ENCODE measurements at regions not wholly inside any gene's neighbourhood (a gene's known extent, or its start where the extent isn't known, plus 50 kb on each side); places are given as distances from the start of the nearest gene placed in this dataset.

- H3K4me2 ChIP-seq (ENCODE audit: control insufficient read depth, insufficient read depth): no peak overlapping the region
- no peaks in the 10 kb centered on the region for H4K20me1 ChIP-seq (ENCODE audit: control insufficient read depth, insufficient read depth)
- DNase-seq (ENCODE audit: low read depth, low spot score) (no peak), ATAC-seq (no peak), FAIRE-seq (no peak)
- SMC1A ChIA-PET (ENCODE audit: uncharacterized antibody, unreplicated experiment): no interaction called here
- CTCF ChIA-PET: no interaction called here
- intact Hi-C loops (cut with micrococcal nuclease; ENCODE audit: unreplicated experiment) (no loop called here), in situ Hi-C loops (cut with MboI) (no loop called here)
- POLR2A ChIA-PET: no interaction called here
- H3K27me3 ChIP-seq (replicated peaks in 1 of 2; ENCODE audit: control insufficient read depth in 2 of 2, insufficient read depth in 2 of 2, low read length in 1 of 2): no peaks in the 10 kb centered on the region
- H3K4me1 ChIP-seq (ENCODE audit: control insufficient read depth, insufficient read depth, low read length): no peaks in the 10 kb centered on the region
- no peak for TF ChIP-seq NR2C1 (IDR thresholded peaks at IDR 0.05)
- TF ChIP-seq SMC3 (IDR thresholded peaks at IDR 0.05; ENCODE audit: borderline replicate concordance, low read length): no peak
- TF ChIP-seq RFX5 (IDR thresholded peaks at IDR 0.05; ENCODE audit: low read depth, low read length): no peak
- TF ChIP-seq RELB (IDR thresholded peaks at IDR 0.05; ENCODE audit: low read depth): no peak
- TF ChIP-seq HDAC2 (IDR thresholded peaks at IDR 0.05): no peak
- TF ChIP-seq FOS (IDR thresholded peaks at IDR 0.05; ENCODE audit: borderline replicate concordance, extremely low read depth, insufficient read length): no peak
- no peak for TF ChIP-seq POLR2A (IDR thresholded peaks at IDR 0.05; ENCODE audit: low read depth, low read length)
- TF ChIP-seq ZNF384 (IDR thresholded peaks at IDR 0.05; ENCODE audit: borderline replicate concordance, low read depth, low read length): no peak
- TF ChIP-seq, protein P1, sequence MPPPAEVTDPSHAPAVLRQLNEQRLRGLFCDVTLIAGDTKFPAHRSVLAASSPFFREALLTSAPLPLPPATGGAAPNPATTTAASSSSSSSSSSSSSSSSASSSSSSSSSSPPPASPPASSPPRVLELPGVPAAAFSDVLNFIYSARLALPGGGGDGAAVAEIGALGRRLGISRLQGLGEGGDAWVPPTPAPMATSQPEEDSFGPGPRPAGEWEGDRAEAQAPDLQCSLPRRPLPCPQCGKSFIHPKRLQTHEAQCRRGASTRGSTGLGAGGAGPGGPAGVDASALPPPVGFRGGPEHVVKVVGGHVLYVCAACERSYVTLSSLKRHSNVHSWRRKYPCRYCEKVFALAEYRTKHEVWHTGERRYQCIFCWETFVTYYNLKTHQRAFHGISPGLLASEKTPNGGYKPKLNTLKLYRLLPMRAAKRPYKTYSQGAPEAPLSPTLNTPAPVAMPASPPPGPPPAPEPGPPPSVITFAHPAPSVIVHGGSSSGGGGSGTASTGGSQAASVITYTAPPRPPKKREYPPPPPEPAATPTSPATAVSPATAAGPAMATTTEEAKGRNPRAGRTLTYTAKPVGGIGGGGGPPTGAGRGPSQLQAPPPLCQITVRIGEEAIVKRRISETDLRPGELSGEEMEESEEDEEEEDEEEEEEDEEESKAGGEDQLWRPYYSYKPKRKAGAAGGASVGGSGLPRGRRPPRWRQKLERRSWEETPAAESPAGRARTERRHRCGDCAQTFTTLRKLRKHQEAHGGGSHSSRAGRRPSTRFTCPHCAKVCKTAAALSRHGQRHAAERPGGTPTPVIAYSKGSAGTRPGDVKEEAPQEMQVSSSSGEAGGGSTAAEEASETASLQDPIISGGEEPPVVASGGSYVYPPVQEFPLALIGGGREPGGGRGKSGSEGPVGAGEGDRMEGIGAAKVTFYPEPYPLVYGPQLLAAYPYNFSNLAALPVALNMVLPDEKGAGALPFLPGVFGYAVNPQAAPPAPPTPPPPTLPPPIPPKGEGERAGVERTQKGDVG (CRISPR knock-in tag; IDR thresholded peaks at IDR 0.05): no peak
- no peak for TF ChIP-seq DPF2 (IDR thresholded peaks at IDR 0.05)
- no peak for TF ChIP-seq ETV6 (conservative IDR thresholded peaks at IDR 0.05 in 1 of 2, IDR thresholded peaks at IDR 0.05 in 1 of 2; ENCODE audit: borderline replicate concordance in 1 of 2, low read depth in 1 of 2)
- TF ChIP-seq ASH2L (IDR thresholded peaks at IDR 0.05; ENCODE audit: borderline replicate concordance, low read depth): no peak
- TF ChIP-seq PAX8 (IDR thresholded peaks at IDR 0.05): no peak
- no peak for TF ChIP-seq BACH1 (IDR thresholded peaks at IDR 0.05; ENCODE audit: borderline replicate concordance)
- TF ChIP-seq CEBPB (IDR thresholded peaks at IDR 0.05; ENCODE audit: borderline replicate concordance in 1 of 2, low read depth in 2 of 2, low read length in 2 of 2): no peak
- no peak for TF ChIP-seq ZNF592 (IDR thresholded peaks at IDR 0.05)
- H3K4me3 ChIP-seq: no peak overlapping the region
- WGBS (ENCODE audit: insufficient coverage, insufficient replicate concordance, low lambda C conversion rate, missing lambda C conversion rate): 18% methylated on average over 3 of the region's 3 CpGs
- H2AFZ ChIP-seq (ENCODE audit: control insufficient read depth, low read depth, low read length): no peak overlapping the region
- H3K9me3 ChIP-seq (replicated peaks; ENCODE audit: control insufficient read depth, insufficient read depth, low read length): no peaks in the 10 kb centered on the region
- H3K27ac ChIP-seq (ENCODE audit: control insufficient read depth, insufficient read depth): no peak overlapping the region
- H3K9ac ChIP-seq (ENCODE audit: control insufficient read depth, insufficient read depth, low read length): no peak overlapping the region
- no peaks in the 10 kb centered on the region for H3K36me3 ChIP-seq (ENCODE audit: control insufficient read depth in 2 of 2, insufficient read depth in 2 of 2, low read length in 1 of 2)
- no peaks in the 10 kb centered on the region for H3K79me2 ChIP-seq (ENCODE audit: control insufficient read depth, insufficient read depth, low read length)
- RAD21 ChIA-PET (ENCODE audit: unreplicated experiment): no interaction called here
- no TSS peak for BruUV-seq (replicated peaks)
These were observed 117.0 kb upstream of the DYRK2 start for GRCh38 chr12:67531501-67531900.

Measured in GM12878 (cell line).